ENCODE measurements at regions not wholly inside any gene's neighbourhood (a gene's known extent, or its start where the extent isn't known, plus 50 kb on each side); places are given as distances from the start of the nearest gene placed in this dataset.

GRCh38 chr2:42980764-42981416 is 188.5 kb upstream of the HAAO start:
- Histone ChIP-seq H3K27ac (ENCODE audit: low read depth, low read length) (no peak overlapping the region), H3K27me3 (ENCODE audit: insufficient read depth, low read length) (no peaks in the 10 kb centered on the region), H3K36me3 (ENCODE audit: insufficient read depth, low read length) (no peaks in the 10 kb centered on the region), H3K4me2 (ENCODE audit: insufficient read depth, low read length) (no peak overlapping the region), H3K79me2 (ENCODE audit: insufficient read depth, low read length) (no peaks in the 10 kb centered on the region), H3K4me1 (ENCODE audit: insufficient read depth, low read length) (no peaks in the 10 kb centered on the region), H3K9me3 (ENCODE audit: low read depth, low read length) (no peaks in the 10 kb centered on the region), H2AFZ (ENCODE audit: low read length) (no peak overlapping the region), H3K4me3 (ENCODE audit: insufficient read depth, low read length) (no peak overlapping the region), H4K20me1 (ENCODE audit: insufficient read depth, low read length) (no peaks in the 10 kb centered on the region)
- no peak for TF ChIP-seq CTCF (IDR thresholded peaks at IDR 0.05; ENCODE audit: extremely low read depth, low read depth, low read length)
- peak; percentile 69 for DNase-seq (ENCODE audit: insufficient read length, low spot score, missing footprints)

- no peaks in the 10 kb centered on the region for H3K36me3 ChIP-seq (ENCODE audit: insufficient read depth, low read length)
- no peaks in the 10 kb centered on the region for H3K9me3 ChIP-seq (ENCODE audit: low read depth, low read length)
- H3K4me2 ChIP-seq (ENCODE audit: insufficient read depth, low read length) = no peak overlapping the region
- H3K27me3 ChIP-seq (ENCODE audit: insufficient read depth, low read length) = no peaks in the 10 kb centered on the region
- H3K4me3 ChIP-seq (ENCODE audit: insufficient read depth, low read length) = no peak overlapping the region
- no peaks in the 10 kb centered on the region for H4K20me1 ChIP-seq (ENCODE audit: insufficient read depth, low read length)
- H2AFZ ChIP-seq (ENCODE audit: low read length) = no peak overlapping the region
- TF ChIP-seq CTCF (IDR thresholded peaks at IDR 0.05; ENCODE audit: extremely low read depth, low read depth, low read length) = no peak
- H3K27ac ChIP-seq (ENCODE audit: low read depth, low read length) = no peak overlapping the region
- H3K4me1 ChIP-seq (ENCODE audit: insufficient read depth, low read length) = peaks cover 5% of the 10 kb centered on the region
- DNase-seq (ENCODE audit: insufficient read length, low spot score, missing footprints) = peak; percentile 59
- H3K79me2 ChIP-seq (ENCODE audit: insufficient read depth, low read length) = no peaks in the 10 kb centered on the region
Observed at GRCh38 chr2:42979870-42980763, 187.7 kb upstream of the HAAO start.

GRCh38 chr2:42979416-42979869 is 187.1 kb upstream of the HAAO start:
- Histone ChIP-seq H3K27me3 (ENCODE audit: insufficient read depth, low read length) (no peaks in the 10 kb centered on the region), H3K4me2 (ENCODE audit: insufficient read depth, low read length) (no peak overlapping the region), H2AFZ (ENCODE audit: low read length) (no peak overlapping the region), H3K4me3 (ENCODE audit: insufficient read depth, low read length) (no peak overlapping the region), H3K36me3 (ENCODE audit: insufficient read depth, low read length) (no peaks in the 10 kb centered on the region), H3K27ac (ENCODE audit: low read depth, low read length) (no peak overlapping the region), H3K4me1 (ENCODE audit: insufficient read depth, low read length) (peaks cover 11% of the 10 kb centered on the region), H3K79me2 (ENCODE audit: insufficient read depth, low read length) (no peaks in the 10 kb centered on the region), H4K20me1 (ENCODE audit: insufficient read depth, low read length) (no peaks in the 10 kb centered on the region), H3K9me3 (ENCODE audit: low read depth, low read length) (no peaks in the 10 kb centered on the region)
- TF ChIP-seq CTCF (IDR thresholded peaks at IDR 0.05; ENCODE audit: extremely low read depth, low read depth, low read length) = no peak
- no peak for DNase-seq (ENCODE audit: insufficient read length, low spot score, missing footprints)

DNA sequence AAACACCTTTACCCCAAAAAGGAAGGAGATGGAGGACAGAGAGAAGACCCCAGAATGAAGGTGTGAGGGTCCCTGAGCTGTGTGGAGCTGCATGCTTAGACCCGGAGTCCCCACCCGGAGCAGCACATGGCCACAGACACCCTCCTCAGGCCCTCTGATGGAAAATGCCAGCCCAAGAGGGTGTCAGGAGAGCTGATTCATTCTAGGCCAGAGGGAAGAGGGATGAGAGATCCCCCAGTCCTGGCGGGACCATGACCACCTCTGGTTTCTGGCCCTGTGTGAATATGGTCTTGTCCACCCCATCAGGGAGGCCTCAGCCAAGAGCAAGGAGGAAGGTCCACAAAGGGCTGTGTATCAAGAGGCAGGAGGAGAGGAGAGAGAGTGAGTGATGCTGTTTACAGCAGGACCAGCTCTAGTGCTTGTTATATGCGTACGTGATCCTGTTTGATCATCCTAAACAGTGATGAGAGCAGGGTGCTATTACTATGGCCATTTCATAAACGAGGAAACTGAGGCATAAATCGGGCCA is 186.6 kb upstream of the HAAO start:
- peak; percentile 36 for DNase-seq (ENCODE audit: insufficient read length, low spot score, missing footprints)
- no peak for TF ChIP-seq CTCF (IDR thresholded peaks at IDR 0.05; ENCODE audit: extremely low read depth, low read depth, low read length)

More for the DNA sequence above, 186.6 kb upstream of the HAAO start:
- Histone ChIP-seq H3K4me1 (ENCODE audit: insufficient read depth, low read length) (peaks cover 16% of the 10 kb centered on the region), H2AFZ (ENCODE audit: low read length) (no peak overlapping the region), H3K79me2 (ENCODE audit: insufficient read depth, low read length) (no peaks in the 10 kb centered on the region), H3K9me3 (ENCODE audit: low read depth, low read length) (no peaks in the 10 kb centered on the region), H3K27me3 (ENCODE audit: insufficient read depth, low read length) (no peaks in the 10 kb centered on the region), H3K36me3 (ENCODE audit: insufficient read depth, low read length) (no peaks in the 10 kb centered on the region), H3K27ac (ENCODE audit: low read depth, low read length) (no peak overlapping the region), H3K4me2 (ENCODE audit: insufficient read depth, low read length) (no peak overlapping the region), H4K20me1 (ENCODE audit: insufficient read depth, low read length) (no peaks in the 10 kb centered on the region), H3K4me3 (ENCODE audit: insufficient read depth, low read length) (no peak overlapping the region)

All from osteoblast (primary cell).